ENCODE measurements at regions not wholly inside any gene's neighbourhood (a gene's known extent, or its start where the extent isn't known, plus 50 kb on each side); places are given as distances from the start of the nearest gene placed in this dataset.

- DNase-seq (ENCODE audit: low read depth) = no peak
These were observed 161.0 kb upstream of the RNF32 start for GRCh38 chr7:156479596-156479995.

GRCh38 chr7:156478486-156478885, 162.1 kb upstream of the RNF32 start:
- no peak for DNase-seq (ENCODE audit: low read depth)

- DNase-seq (ENCODE audit: low read depth) = no peak
These were observed 164.9 kb upstream of the RNF32 start for GRCh38 chr7:156475666-156476065.

GRCh38 chr7:156475179-156475578, 165.4 kb upstream of the RNF32 start:
- DNase-seq (ENCODE audit: low read depth) = no peak

- DNase-seq (ENCODE audit: low read depth) = no peak
These were observed 166.3 kb upstream of the RNF32 start for GRCh38 chr7:156474241-156474743.

- DNase-seq (ENCODE audit: low read depth) = peak; percentile 9
These were observed 166.9 kb upstream of the RNF32 start for GRCh38 chr7:156473476-156474240.

- DNase-seq (ENCODE audit: low read depth) = no peak
These were observed 168.3 kb upstream of the RNF32 start for GRCh38 chr7:156472267-156472666.

- DNase-seq (ENCODE audit: low read depth) = no peak
These were observed 169.9 kb upstream of the RNF32 start for GRCh38 chr7:156470399-156471320.

- DNase-seq (ENCODE audit: low read depth) = no peak
These were observed 173.5 kb upstream of the RNF32 start for GRCh38 chr7:156466955-156467625.

- DNase-seq (ENCODE audit: low read depth) = no peak
These were observed 174.3 kb upstream of the RNF32 start for GRCh38 chr7:156466272-156466671.

- DNase-seq (ENCODE audit: low read depth) = no peak
These were observed 175.4 kb upstream of the RNF32 start for GRCh38 chr7:156465186-156465585.

GRCh38 chr7:156464339-156464738, 176.2 kb upstream of the RNF32 start:
- DNase-seq (ENCODE audit: low read depth) = no peak

GRCh38 chr7:156463280-156463679, 177.3 kb upstream of the RNF32 start:
- no peak for DNase-seq (ENCODE audit: low read depth)

GRCh38 chr7:156461881-156462665, 178.5 kb upstream of the RNF32 start:
- DNase-seq (ENCODE audit: low read depth) = no peak

GRCh38 chr7:156460858-156461627, 179.5 kb upstream of the RNF32 start:
- DNase-seq (ENCODE audit: low read depth) = no peak

GRCh38 chr7:156459582-156459981, 181.0 kb upstream of the RNF32 start:
- no peak for DNase-seq (ENCODE audit: low read depth)

- no peak for DNase-seq (ENCODE audit: low read depth)
These were observed 181.5 kb upstream of the RNF32 start for GRCh38 chr7:156459067-156459466.

GRCh38 chr7:156458011-156458410, 182.6 kb upstream of the RNF32 start:
- no peak for DNase-seq (ENCODE audit: low read depth)

GRCh38 chr7:156456503-156457115, 184.0 kb upstream of the RNF32 start:
- no peak for DNase-seq (ENCODE audit: low read depth)

- no peak for DNase-seq (ENCODE audit: low read depth)
These were observed 184.5 kb upstream of the RNF32 start for GRCh38 chr7:156456032-156456431.
